Adrenal gland (tissue), 5 donors: ENCODE measurements at regions not wholly inside any gene's neighbourhood (a gene's known extent, or its start where the extent isn't known, plus 50 kb on each side); places are given as distances from the start of the nearest gene placed in this dataset.
"Not testable (repeated sequence)": the region's sequence is repeated elsewhere in the genome, so short reads cannot be mapped to it uniquely, and the experiment has no call there.

Source experiments
- CTCF ChIP-seq, 6 experiments: fragments of 450-650 bp in 4 of 6; fragments of 200-600 bp in 2 of 6; sonication (generic) in 1 of 6; IDR thresholded peaks; 1 replicate in 5 of 6; 2 replicates in 1 of 6; pipeline versions ENCODE4 v1.5.1 to v1.8.0; 2016 to 2021; ENCODE audit warnings: antibody characterized with exemption in 6 of 6, mild to moderate bottlenecking in 2 of 6, moderate library complexity in 1 of 6
- POLR2A ChIP-seq, 2 donors: fragments of 450-650 bp; IDR thresholded peaks; one replicate each; pipeline ENCODE4 v1.6.1; 2017; ENCODE audit warnings: antibody characterized with exemption in 2 of 2, mild to moderate bottlenecking in 2 of 2, moderate library complexity in 1 of 2
- donor health status: DM: no; HTN: no; CAD: no.

GRCh38 chr21:28281357-28281756 lies 711.3 kb downstream of the LTN1 start:
- TF ChIP-seq POLR2A, CTCF (IDR thresholded peaks at IDR 0.05): not testable (repeated sequence)
